GM20000 (cell line): ENCODE measurements at regions not wholly inside any gene's neighbourhood (a gene's known extent, or its start where the extent isn't known, plus 50 kb on each side); places are given as distances from the start of the nearest gene placed in this dataset.
"Not testable (repeated sequence)": the region's sequence is repeated elsewhere in the genome, so short reads cannot be mapped to it uniquely, and the experiment has no call there.

Source experiments
- DNase-seq: peaks from one replicate; pipeline ENCODE4 v3.0.0; 2012; ENCODE audit warnings: low spot score
- TF ChIP-seq, protein P1 (sequence below): IDR thresholded peaks from 2 replicates; pipeline ENCODE4 v1.5.1; 2012; ENCODE audit warnings: mild to moderate bottlenecking, control low read depth; ENCODE audit errors: extremely low read depth, missing control alignments

DNA sequence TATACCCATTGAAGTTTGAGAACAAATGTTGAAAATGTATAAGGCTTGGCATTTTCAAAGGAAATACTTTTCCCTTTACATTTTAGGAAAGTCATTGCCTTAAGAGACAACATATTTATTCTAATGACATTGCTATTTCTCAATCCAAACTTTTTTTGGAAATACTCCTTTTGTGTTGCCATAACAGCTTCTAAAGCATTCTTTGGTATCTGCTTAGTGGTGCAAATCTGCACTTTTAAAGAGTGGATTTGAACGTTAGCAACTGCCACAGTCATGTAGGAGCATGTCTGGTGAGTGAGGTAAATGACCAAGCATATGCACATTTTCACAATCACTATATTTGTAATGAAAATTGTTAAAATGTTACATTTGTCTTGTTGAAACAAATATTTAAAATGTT is 124.4 kb upstream of the GORAB start:
- TF ChIP-seq, protein P1, sequence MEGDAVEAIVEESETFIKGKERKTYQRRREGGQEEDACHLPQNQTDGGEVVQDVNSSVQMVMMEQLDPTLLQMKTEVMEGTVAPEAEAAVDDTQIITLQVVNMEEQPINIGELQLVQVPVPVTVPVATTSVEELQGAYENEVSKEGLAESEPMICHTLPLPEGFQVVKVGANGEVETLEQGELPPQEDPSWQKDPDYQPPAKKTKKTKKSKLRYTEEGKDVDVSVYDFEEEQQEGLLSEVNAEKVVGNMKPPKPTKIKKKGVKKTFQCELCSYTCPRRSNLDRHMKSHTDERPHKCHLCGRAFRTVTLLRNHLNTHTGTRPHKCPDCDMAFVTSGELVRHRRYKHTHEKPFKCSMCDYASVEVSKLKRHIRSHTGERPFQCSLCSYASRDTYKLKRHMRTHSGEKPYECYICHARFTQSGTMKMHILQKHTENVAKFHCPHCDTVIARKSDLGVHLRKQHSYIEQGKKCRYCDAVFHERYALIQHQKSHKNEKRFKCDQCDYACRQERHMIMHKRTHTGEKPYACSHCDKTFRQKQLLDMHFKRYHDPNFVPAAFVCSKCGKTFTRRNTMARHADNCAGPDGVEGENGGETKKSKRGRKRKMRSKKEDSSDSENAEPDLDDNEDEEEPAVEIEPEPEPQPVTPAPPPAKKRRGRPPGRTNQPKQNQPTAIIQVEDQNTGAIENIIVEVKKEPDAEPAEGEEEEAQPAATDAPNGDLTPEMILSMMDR = no peak
- no peak for DNase-seq

DNA sequence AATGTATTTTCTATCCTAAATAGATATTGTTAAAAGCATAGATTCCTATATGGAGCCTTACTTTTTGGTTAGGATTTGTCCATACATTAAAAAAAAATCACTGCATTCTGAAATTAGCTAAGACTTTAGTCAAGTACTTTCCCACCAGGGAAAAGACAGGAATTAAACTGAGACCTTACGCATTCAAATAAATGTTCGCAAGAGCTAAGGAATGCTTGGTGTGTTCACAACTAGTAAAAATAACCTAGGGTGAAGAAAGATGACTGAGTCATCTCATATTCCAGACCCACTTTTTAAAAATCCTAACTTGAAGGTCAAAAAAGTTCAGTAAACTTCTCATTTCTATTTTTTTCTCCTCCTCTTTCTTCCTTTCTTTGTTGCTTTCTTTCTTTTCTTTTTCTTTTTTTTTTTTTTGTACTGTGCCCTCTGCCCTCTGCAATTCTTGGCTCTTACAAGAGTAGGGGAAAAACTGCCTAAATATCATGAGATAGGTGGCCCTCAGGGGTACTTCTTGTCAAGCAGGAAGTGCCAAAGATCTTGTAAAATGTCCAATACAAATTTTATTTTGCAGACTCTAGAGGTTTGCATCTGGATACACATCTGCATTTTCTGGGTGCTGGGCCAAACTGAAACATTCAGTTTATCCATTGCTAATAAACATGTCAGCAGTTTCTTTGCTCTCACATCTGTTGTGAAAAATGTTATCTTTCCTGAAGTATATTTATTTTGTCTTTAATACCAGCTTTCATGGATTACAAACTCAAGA is 121.4 kb upstream of the GORAB start:
- DNase-seq = no peak

DNA sequence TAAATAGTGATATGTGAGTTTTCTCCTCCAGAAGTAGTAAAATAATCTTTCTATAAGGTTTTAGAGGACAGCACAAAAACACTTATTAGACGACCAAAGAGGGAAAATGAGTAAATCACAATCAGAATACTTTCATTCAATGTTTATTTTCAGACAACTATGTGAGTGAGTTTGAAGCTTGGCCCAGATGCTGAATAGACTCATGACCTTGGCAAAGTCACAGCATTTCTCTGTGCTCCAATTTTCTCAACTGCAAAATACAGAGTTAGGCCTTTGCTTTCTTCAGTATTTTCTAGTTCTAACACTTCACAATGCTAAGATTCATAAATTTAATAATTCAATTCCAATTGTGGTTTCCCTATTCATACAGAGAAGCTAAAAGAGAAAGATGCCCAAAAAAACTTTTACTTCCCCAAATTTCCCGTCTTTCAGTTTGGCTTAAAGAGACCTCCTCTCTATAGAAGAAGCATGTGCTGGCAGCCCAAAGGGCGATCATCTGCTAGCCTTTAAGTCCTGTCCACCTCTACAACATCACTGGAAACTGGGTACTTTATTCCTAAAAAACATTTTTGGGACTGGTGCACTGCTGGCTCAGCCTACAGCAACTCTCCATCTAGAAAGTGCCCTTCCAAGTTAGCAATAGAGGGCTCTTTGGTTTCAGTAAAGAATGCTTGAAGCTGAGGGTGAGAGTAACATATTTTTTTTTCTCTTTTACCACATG is 116.8 kb upstream of the GORAB start:
- DNase-seq = no peak
- TF ChIP-seq, protein P1 = no peak

More for the DNA sequence above, 121.4 kb upstream of the GORAB start:
- TF ChIP-seq, protein P1 = no peak

DNA sequence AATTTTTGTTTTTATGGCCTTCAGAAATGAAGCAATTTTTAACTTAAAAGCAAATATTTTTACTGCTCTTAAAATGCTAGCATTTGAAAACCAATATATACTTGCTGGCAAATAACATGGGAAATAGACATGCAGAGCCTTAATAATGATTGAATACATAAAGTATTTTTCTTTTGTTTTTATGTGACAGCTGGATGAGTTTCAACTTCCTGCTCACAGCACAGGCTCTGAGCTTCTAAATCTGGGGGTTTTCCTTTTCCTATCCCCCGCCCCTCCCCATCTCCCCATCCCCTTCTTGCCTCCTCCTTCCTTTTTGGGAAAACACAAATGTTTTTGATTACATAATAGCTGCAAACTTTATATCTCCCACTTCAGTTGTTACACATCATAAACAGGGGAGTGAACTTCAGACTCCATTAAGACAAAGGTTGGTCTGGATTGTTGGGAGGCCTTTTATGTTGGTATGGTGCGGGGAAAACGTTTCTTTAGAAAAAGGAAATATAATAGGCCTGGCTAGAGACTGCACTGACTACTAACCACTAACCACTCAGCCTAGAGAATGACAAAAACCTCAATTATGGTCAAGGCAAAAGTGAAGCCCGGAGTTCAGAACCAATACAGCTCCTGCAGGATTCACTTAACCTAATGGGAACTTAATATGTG is 116.1 kb upstream of the GORAB start:
- TF ChIP-seq, protein P1 = no peak
- no peak for DNase-seq

DNA sequence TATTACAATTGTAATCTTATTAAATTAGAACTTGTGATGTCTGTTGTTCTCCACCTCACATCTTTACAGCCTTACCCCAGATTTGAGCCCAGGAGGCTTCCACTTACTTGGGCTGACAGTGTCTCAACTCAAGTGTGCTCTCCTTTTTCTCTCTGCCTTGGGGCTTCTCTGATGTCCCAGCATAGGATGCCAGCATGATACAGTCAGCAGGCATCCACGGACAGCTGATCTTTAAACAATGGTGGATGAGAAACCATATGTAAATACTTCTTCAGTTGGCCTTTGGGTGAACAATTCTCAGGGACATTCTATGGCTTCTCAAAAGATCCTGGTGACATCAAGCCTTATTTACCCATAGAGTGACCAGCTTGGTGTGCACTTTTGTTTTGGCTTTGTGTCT is 107.6 kb upstream of the GORAB start:
- TF ChIP-seq, protein P1 = no peak
- DNase-seq = no peak

DNA sequence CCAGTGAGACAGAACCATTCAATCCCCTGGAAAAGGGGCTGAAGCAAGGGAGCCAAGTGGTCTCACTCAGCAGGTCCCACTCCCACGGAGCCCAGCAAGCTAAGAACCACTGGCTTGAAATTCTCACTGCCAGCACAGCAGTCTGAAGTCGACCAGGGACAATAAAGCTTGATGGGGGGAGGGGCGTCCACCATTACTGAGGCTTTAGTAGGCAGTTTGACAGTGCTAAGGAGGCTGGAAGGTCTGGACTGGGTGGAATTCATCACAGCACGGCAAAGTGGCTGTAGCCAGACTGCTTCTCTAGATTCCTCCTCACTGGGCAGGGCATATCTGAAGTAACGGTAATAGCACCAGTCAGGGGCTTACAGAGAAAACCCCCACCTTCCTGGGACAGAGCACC is 105.4 kb upstream of the GORAB start:
- TF ChIP-seq, protein P1 = no peak
- no peak for DNase-seq

DNA sequence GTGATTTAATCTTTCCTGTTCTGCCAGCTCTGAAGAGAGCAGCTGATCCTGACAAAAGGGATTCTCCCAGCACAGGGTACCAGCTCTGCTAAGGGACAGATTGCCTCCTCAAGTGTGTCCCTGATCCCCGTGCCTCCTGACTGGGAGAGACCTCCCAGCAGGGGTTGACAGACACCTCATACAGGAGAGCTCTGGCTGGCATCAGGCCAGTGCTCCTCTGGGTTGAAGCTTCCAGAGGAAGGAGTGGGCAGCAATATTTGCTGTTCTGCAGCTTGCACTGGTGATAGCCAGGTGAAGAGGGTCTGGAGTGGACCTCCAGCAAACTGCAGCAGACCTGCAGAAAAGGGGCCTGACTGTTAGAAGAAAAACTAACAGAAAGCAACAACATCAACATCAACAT is 105.0 kb upstream of the GORAB start:
- DNase-seq = not testable (repeated sequence)

DNA sequence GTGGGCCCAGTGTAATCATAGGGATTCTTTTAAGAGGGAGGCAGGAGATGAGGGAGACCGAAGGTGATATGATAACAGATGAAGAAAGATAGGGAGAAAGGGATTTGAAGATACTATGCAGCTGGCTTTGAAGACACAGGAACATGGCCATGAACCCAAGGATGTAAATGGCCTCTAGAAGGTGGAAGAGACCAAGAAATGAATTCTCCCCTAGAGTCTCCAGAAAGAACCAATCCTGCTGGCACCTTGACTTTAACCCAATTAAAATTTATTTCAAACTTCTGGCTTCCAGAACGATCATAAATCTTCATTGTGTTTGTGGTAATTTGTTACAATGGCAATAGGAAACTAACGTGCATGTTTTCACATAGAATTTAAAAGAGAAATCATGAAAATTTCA is 95.0 kb upstream of the GORAB start:
- no peak for DNase-seq
- TF ChIP-seq, protein P1 = no peak
